ENCODE measurements at regions not wholly inside any gene's neighbourhood (a gene's known extent, or its start where the extent isn't known, plus 50 kb on each side); places are given as distances from the start of the nearest gene placed in this dataset.

- no peak for DNase-seq
Measured at GRCh38 chr2:234146087-234146826, 95.8 kb downstream of the SPP2 start.

- DNase-seq: no peak
Measured at GRCh38 chr2:234145511-234145910, 95.0 kb downstream of the SPP2 start.

- no peak for DNase-seq
Measured at GRCh38 chr2:234145057-234145456, 94.6 kb downstream of the SPP2 start.

- no peak for DNase-seq
Measured at GRCh38 chr2:234143896-234144295, 93.4 kb downstream of the SPP2 start.

- DNase-seq: no peak
Measured at GRCh38 chr2:234142530-234142929, 92.0 kb downstream of the SPP2 start.

- no peak for DNase-seq
Measured at GRCh38 chr2:234139755-234140154, 89.3 kb downstream of the SPP2 start.

- DNase-seq: no peak
Measured at GRCh38 chr2:234138836-234139235, 88.3 kb downstream of the SPP2 start.

- DNase-seq: peak; percentile 40
Measured at GRCh38 chr2:234137400-234138014, 87.0 kb downstream of the SPP2 start.

GRCh38 chr2:234136461-234136860, 86.0 kb downstream of the SPP2 start:
- DNase-seq: no peak

- peak; percentile 64 for DNase-seq
Measured at GRCh38 chr2:234135750-234136221, 85.3 kb downstream of the SPP2 start.

GRCh38 chr2:234134496-234134895, 84.0 kb downstream of the SPP2 start:
- DNase-seq: no peak

- DNase-seq: no peak
Measured at GRCh38 chr2:234133004-234133403, 82.5 kb downstream of the SPP2 start.

GRCh38 chr2:234130777-234131181, 80.3 kb downstream of the SPP2 start:
- no peak for DNase-seq

GRCh38 chr2:234128606-234129005, 78.1 kb downstream of the SPP2 start:
- no peak for DNase-seq
